ENCODE measurements at regions not wholly inside any gene's neighbourhood (a gene's known extent, or its start where the extent isn't known, plus 50 kb on each side); places are given as distances from the start of the nearest gene placed in this dataset.

DNA sequence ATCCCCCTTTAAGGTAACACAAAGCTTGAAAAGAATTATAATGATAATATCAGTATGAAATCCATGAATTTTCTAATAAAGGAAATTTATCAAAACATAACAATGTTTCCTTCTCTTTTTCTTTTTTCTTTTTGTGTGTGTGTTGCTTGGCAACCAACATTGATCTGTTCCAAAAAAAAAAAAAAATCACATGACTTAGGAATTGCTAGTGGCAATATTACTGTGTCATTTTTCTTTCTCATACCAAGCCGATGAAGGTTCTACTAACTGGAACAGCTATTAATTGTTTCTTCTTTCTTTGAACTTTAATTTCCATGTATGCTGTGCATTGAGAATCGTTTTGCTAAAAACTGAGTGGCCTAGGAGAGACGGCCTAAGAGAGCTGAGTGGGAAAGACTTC lies 317.7 kb upstream of the ONECUT1 start:
- no peak for DNase-seq (ENCODE audit: low spot score)
- Mint-ChIP-seq H3K27ac (ENCODE audit: unreplicated experiment) (no peak overlapping the region), H3K9me3 (ENCODE audit: unreplicated experiment) (no peaks in the 10 kb centered on the region), H3K27me3 (ENCODE audit: unreplicated experiment) (no peaks in the 10 kb centered on the region), H3K4me3 (ENCODE audit: unreplicated experiment) (no peak overlapping the region), H3K4me1 (ENCODE audit: unreplicated experiment) (peaks cover 12% of the 10 kb centered on the region), H3K36me3 (ENCODE audit: low read depth, unreplicated experiment) (no peaks in the 10 kb centered on the region)
- TF ChIP-seq, protein P1, sequence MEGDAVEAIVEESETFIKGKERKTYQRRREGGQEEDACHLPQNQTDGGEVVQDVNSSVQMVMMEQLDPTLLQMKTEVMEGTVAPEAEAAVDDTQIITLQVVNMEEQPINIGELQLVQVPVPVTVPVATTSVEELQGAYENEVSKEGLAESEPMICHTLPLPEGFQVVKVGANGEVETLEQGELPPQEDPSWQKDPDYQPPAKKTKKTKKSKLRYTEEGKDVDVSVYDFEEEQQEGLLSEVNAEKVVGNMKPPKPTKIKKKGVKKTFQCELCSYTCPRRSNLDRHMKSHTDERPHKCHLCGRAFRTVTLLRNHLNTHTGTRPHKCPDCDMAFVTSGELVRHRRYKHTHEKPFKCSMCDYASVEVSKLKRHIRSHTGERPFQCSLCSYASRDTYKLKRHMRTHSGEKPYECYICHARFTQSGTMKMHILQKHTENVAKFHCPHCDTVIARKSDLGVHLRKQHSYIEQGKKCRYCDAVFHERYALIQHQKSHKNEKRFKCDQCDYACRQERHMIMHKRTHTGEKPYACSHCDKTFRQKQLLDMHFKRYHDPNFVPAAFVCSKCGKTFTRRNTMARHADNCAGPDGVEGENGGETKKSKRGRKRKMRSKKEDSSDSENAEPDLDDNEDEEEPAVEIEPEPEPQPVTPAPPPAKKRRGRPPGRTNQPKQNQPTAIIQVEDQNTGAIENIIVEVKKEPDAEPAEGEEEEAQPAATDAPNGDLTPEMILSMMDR (IDR thresholded peaks at IDR 0.05; ENCODE audit: unreplicated experiment): no peak

DNA sequence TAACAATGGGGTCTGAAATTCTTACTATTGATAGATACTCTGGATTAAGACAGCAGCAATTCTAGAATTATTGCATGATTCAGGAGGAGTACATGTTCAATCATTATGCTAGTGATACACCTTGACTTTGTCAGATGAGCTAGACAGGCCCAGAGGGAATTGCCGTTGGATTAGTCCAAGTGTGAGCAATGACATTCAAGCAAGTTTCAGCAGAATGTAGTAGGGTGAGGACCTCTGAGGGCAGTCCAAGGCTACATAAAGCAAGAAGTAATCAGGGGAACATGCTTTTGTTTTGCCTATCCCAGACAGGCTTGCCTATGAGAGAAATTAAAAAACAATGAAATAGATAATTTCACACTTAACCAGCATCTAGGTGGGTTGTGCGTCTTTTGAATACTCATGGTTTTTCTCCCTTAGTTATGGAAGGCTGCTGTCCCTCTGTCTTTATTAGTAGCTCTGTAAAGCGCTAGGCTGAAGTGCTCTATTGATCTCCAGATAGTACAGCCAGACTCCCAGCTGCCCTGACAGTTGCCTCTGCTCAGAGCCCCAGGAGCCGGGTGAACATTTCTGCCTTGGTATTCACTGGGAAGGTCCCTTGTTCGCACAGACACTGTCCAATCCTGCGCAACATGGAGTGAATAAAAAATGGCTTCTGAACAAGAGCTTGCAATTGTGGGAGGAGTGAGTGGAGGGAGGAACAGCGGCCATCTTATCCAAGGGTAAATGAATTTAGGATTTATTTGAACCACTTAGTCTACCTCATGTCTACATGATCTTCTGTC lies 316.6 kb upstream of the ONECUT1 start:
- H3K9me3 Mint-ChIP-seq (ENCODE audit: unreplicated experiment): no peaks in the 10 kb centered on the region
- peaks cover 12% of the 10 kb centered on the region for H3K4me1 Mint-ChIP-seq (ENCODE audit: unreplicated experiment)
- TF ChIP-seq, protein P1 (IDR thresholded peaks at IDR 0.05; ENCODE audit: unreplicated experiment): no peak
- DNase-seq (ENCODE audit: low spot score): no peak
- no peaks in the 10 kb centered on the region for H3K27me3 Mint-ChIP-seq (ENCODE audit: unreplicated experiment)
- no peak overlapping the region for H3K4me3 Mint-ChIP-seq (ENCODE audit: unreplicated experiment)
- H3K36me3 Mint-ChIP-seq (ENCODE audit: low read depth, unreplicated experiment): no peaks in the 10 kb centered on the region
- no peak overlapping the region for H3K27ac Mint-ChIP-seq (ENCODE audit: unreplicated experiment)

DNA sequence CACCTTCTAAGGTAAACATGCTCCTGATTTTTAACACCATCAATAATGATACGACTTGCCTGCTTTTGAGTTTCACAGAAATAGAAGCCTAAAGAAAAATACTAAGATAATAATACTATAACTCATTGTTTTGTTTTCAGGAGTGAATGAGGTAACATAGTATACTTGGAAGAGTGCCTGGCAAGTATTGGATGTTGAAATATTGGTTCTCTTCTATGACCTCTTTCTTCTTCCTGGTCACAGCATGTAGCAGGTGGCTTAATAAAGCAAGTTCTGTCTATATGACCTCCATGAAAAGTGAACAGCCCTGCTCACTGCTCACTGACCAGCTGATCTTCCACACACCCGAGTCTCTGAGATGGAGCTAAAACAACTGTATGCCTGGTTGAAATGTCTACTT lies 312.3 kb upstream of the ONECUT1 start:
- TF ChIP-seq, protein P1 (IDR thresholded peaks at IDR 0.05; ENCODE audit: unreplicated experiment): no peak
- H3K4me1 Mint-ChIP-seq (ENCODE audit: unreplicated experiment): peaks cover 6% of the 10 kb centered on the region
- no peak overlapping the region for H3K4me3 Mint-ChIP-seq (ENCODE audit: unreplicated experiment)
- H3K27ac Mint-ChIP-seq (ENCODE audit: unreplicated experiment): no peak overlapping the region
- DNase-seq (ENCODE audit: low spot score): no peak
- H3K9me3 Mint-ChIP-seq (ENCODE audit: unreplicated experiment): no peaks in the 10 kb centered on the region
- no peaks in the 10 kb centered on the region for H3K27me3 Mint-ChIP-seq (ENCODE audit: unreplicated experiment)
- H3K36me3 Mint-ChIP-seq (ENCODE audit: low read depth, unreplicated experiment): no peaks in the 10 kb centered on the region

DNA sequence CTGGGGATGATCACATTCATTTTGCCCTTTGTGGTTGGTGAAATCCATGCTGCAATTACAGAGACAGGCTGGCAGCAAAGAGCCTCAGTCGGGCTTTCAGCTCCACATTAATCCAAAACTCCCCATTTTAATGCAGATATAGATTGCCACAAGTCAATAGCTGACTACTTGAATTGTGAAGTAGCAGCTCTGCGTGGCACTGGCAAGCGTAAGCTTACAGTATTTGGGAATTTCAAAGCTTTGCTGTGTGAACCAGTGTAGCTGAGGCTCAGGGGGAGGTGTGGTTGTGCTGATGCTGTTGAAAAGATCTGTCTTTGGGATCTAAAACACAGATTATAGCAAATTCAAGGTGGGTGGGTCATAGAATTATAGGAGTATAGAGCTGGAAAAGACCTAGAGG lies 290.3 kb upstream of the ONECUT1 start:
- H3K4me3 Mint-ChIP-seq (ENCODE audit: unreplicated experiment): no peak overlapping the region
- no peak for DNase-seq (ENCODE audit: low spot score)
- H3K27me3 Mint-ChIP-seq (ENCODE audit: unreplicated experiment): no peaks in the 10 kb centered on the region
- TF ChIP-seq, protein P1 (IDR thresholded peaks at IDR 0.05; ENCODE audit: unreplicated experiment): no peak
- H3K27ac Mint-ChIP-seq (ENCODE audit: unreplicated experiment): no peak overlapping the region
- no peaks in the 10 kb centered on the region for H3K9me3 Mint-ChIP-seq (ENCODE audit: unreplicated experiment)
- H3K4me1 Mint-ChIP-seq (ENCODE audit: unreplicated experiment): no peaks in the 10 kb centered on the region
- no peaks in the 10 kb centered on the region for H3K36me3 Mint-ChIP-seq (ENCODE audit: low read depth, unreplicated experiment)

DNA sequence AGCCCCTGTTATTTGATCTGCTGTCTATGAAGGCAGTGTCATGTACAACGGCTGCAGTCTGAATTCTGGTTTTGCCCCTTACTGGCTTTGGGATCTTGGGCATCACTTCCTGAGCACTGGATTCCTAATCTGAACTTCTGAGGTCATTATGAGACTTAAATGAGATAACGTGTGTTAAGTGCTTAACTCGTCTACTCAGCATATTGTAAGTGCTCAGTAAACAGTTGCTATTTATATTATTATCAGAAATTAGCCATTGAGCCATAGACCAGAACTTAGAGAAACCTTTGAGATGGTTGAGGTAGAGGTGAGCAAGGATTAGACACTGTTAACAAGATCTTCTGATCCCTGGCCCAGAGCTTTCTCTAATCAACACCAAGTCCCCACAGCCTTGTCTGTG lies 284.1 kb upstream of the ONECUT1 start:
- Mint-ChIP-seq H3K9me3 (ENCODE audit: unreplicated experiment) (no peaks in the 10 kb centered on the region), H3K4me1 (ENCODE audit: unreplicated experiment) (no peaks in the 10 kb centered on the region), H3K36me3 (ENCODE audit: low read depth, unreplicated experiment) (no peaks in the 10 kb centered on the region), H3K4me3 (ENCODE audit: unreplicated experiment) (no peak overlapping the region), H3K27me3 (ENCODE audit: unreplicated experiment) (no peaks in the 10 kb centered on the region), H3K27ac (ENCODE audit: unreplicated experiment) (no peak overlapping the region)
- no peak for DNase-seq (ENCODE audit: low spot score)
- TF ChIP-seq, protein P1 (IDR thresholded peaks at IDR 0.05; ENCODE audit: unreplicated experiment): no peak

All from endothelial cell (in vitro differentiated cells).